Gastrocnemius medialis (tissue), 4 donors: ENCODE measurements at regions not wholly inside any gene's neighbourhood (a gene's known extent, or its start where the extent isn't known, plus 50 kb on each side); places are given as distances from the start of the nearest gene placed in this dataset.

ENCODE experiments used
- ATAC-seq, 2 donors: fragments of 150-250 bp; one replicate each; pipeline ENCODE4 v1.9.1; 2016
- DNase-seq, 2 donors: peaks; one replicate each; pipeline ENCODE4 v3.0.0-alpha.2; 2019
- H3K27ac ChIP-seq, 4 donors: fragments of 200-600 bp; sonication (generic); 1 replicate in 1 of 4; 2 replicates in 3 of 4; pipeline ENCODE4 v1.5.1; 2016 to 2018; ENCODE audit warnings: mild to moderate bottlenecking in 2 of 4, moderate library complexity in 1 of 4
- H3K27me3 ChIP-seq, 3 donors: fragments of 200-600 bp; sonication (generic) in 2 of 3; 1 replicate in 1 of 3; 2 replicates in 2 of 3; pipeline versions ENCODE4 v1.5.1 to v1.6.0; 2016 to 2019; ENCODE audit warnings: mild to moderate bottlenecking in 1 of 3, moderate library complexity in 1 of 3
- H3K36me3 ChIP-seq, 2 donors: fragments of 200-600 bp; sonication (generic) in 1 of 2; one replicate each; pipeline ENCODE4 v1.5.1; 2017 to 2018
- H3K4me1 ChIP-seq, 2 donors: fragments of 200-600 bp; sonication (generic) in 1 of 2; one replicate each; pipeline ENCODE4 v1.5.1; 2016 to 2017; ENCODE audit warnings: mild to moderate bottlenecking in 2 of 2
- H3K4me3 ChIP-seq, 4 donors: fragments of 200-600 bp; sonication (generic) in 3 of 4; 1 replicate in 1 of 4; 2 replicates in 3 of 4; pipeline ENCODE4 v1.5.1; 2016 to 2019; ENCODE audit warnings: mild to moderate bottlenecking in 2 of 4
- H3K9me3 ChIP-seq, 3 donors: fragments of 200-600 bp; sonication (generic) in 2 of 3; 1 replicate in 1 of 3; 2 replicates in 2 of 3; pipeline ENCODE4 v1.5.1; 2016 to 2019
- POLR2A ChIP-seq, 2 donors: fragments of 450-650 bp; IDR thresholded peaks; one replicate each; pipeline ENCODE4 v1.6.1; 2017; ENCODE audit warnings: antibody characterized with exemption in 2 of 2, mild to moderate bottlenecking in 2 of 2, moderate library complexity in 2 of 2
- in situ Hi-C, 4 donors: fragments of 200-750 bp; cut with MboI; loops; one replicate each; pipeline versions ENCODE4 v1.15.0 to v1.8.0; 2017; ENCODE audit warnings: low sequenced_read_pairs in 4 of 4
- intact Hi-C: fragments of 100-400 bp; cut with DNase I; formaldehyde crosslinking; loops from one replicate; pipeline ENCODE4 v1.15.1; 2023; ENCODE audit warnings: low total_unique reads
- TF ChIP-seq, protein P1 (sequence below), 5 experiments: fragments of 450-650 bp in 3 of 5; fragments of 200-600 bp in 2 of 5; sonication (generic) in 2 of 5; IDR thresholded peaks in 4 of 5; conservative IDR thresholded peaks in 1 of 5; 1 replicate in 4 of 5; 2 replicates in 1 of 5; pipeline ENCODE4 v1.5.1; 2016 to 2019; ENCODE audit warnings: antibody characterized with exemption in 5 of 5, mild to moderate bottlenecking in 3 of 5, moderate library complexity in 3 of 5

DNA sequence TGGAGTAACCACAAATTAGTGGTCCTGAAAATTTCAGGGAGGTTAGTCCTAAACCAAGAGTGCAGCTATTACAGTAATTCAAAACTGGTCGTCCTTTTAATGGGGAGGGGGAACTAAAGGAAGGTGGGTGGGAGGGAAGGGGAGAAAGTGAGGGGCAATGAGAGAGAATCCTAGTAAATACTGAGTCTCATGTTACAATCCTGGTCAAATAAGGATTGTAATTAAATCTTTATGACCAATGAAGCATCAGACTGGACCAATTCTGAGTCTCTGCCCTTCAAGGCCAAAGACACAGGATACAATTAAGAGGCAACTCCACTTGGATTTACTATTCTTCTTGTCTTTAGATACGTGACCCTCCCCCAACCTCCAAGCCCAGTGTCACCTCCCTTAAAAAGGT, 262.9 kb downstream of the BCL11A start:
- Histone ChIP-seq H3K27ac (no peak overlapping the region), H3K4me3 (no peak overlapping the region), H3K27me3 (peaks cover 0 to 7% (median 0%) of the 10 kb centered on the region in 3 donors), H3K36me3 (no peaks in the 10 kb centered on the region), H3K4me1 (peaks cover 0 to 5% of the 10 kb centered on the region in 2 donors), H3K9me3 (no peaks in the 10 kb centered on the region)
- intact Hi-C loops = no loop called here
- DNase-seq (no peak), ATAC-seq (no peak)
- in situ Hi-C loops = no loop called here
- TF ChIP-seq POLR2A (IDR thresholded peaks at IDR 0.05) = no peak
- TF ChIP-seq, protein P1, sequence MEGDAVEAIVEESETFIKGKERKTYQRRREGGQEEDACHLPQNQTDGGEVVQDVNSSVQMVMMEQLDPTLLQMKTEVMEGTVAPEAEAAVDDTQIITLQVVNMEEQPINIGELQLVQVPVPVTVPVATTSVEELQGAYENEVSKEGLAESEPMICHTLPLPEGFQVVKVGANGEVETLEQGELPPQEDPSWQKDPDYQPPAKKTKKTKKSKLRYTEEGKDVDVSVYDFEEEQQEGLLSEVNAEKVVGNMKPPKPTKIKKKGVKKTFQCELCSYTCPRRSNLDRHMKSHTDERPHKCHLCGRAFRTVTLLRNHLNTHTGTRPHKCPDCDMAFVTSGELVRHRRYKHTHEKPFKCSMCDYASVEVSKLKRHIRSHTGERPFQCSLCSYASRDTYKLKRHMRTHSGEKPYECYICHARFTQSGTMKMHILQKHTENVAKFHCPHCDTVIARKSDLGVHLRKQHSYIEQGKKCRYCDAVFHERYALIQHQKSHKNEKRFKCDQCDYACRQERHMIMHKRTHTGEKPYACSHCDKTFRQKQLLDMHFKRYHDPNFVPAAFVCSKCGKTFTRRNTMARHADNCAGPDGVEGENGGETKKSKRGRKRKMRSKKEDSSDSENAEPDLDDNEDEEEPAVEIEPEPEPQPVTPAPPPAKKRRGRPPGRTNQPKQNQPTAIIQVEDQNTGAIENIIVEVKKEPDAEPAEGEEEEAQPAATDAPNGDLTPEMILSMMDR (IDR thresholded peaks at IDR 0.05 in 4 of 5, conservative IDR thresholded peaks at IDR 0.05 in 1 of 5) = no peak

DNA sequence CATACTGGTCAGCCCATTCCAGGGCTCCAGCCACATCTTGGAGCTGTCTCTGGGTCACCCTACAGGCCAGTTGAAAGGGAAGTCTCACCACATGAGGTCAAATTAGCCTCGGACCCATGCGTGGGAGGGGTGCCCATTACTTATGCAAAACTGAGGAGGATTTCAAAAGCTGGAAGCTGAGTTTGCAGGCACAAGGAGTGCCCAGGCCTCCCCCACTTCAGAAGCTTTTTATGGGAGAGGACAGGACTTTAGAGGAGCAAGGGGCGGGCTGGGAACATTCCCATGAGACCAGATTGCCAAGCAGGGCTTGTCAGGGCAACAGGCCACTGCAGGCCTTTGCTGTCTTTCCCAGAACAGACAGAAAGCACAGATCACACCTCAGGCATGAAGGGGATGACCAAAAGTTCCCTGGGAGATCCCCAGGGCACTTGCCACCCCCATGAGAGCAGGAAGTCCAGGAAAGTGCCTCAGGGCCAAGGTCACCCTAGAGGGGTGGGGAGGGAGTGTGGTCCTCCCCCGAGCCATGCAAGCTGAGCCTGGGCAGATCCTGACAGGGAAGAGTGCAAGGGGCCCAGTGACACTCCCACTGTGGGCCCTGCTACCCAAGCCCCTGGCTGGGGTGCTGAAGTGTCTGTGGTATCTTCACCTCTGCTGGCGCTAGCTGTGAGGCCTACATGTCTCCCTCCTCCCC, 267.7 kb downstream of the BCL11A start:
- in situ Hi-C loops = no loop called here
- ATAC-seq (no peak), DNase-seq (no peak)
- Histone ChIP-seq H3K36me3 (no peaks in the 10 kb centered on the region), H3K4me3 (no peak overlapping the region), H3K27me3 (no peaks in the 10 kb centered on the region), H3K4me1 (peaks cover 0 to 5% of the 10 kb centered on the region in 2 donors), H3K9me3 (no peaks in the 10 kb centered on the region), H3K27ac (no peak overlapping the region)
- TF ChIP-seq, protein P1 (IDR thresholded peaks at IDR 0.05 in 4 of 5, conservative IDR thresholded peaks at IDR 0.05 in 1 of 5) = no peak
- TF ChIP-seq POLR2A (IDR thresholded peaks at IDR 0.05) = no peak
- intact Hi-C loops = no loop called here

DNA sequence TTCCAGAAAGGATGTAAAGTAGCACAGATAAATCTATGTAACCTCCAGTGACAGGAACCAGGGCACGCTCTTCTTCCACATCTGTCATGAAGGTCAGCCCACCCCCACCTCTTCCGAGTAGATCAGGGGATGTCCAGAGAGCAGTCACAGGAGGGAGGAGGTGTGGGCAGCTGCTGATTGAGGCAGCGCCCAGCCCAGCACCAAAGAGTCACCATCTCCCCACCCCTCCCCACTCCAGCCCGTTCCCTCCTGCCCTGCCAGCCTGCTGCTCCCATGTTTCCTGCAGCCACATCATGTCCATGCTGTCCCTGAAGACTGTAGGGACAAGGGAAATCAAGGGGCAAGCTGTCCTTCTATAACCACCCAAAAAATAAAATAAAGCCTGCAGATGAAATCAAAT, 269.8 kb downstream of the BCL11A start:
- Histone ChIP-seq H3K36me3 (no peaks in the 10 kb centered on the region), H3K27ac (no peak overlapping the region), H3K4me1 (no peaks in the 10 kb centered on the region), H3K9me3 (no peaks in the 10 kb centered on the region), H3K4me3 (no peak overlapping the region), H3K27me3 (no peaks in the 10 kb centered on the region)
- intact Hi-C loops (no loop called here), in situ Hi-C loops (no loop called here)
- no peak for TF ChIP-seq POLR2A (IDR thresholded peaks at IDR 0.05)
- DNase-seq (no peak), ATAC-seq (no peak)

DNA sequence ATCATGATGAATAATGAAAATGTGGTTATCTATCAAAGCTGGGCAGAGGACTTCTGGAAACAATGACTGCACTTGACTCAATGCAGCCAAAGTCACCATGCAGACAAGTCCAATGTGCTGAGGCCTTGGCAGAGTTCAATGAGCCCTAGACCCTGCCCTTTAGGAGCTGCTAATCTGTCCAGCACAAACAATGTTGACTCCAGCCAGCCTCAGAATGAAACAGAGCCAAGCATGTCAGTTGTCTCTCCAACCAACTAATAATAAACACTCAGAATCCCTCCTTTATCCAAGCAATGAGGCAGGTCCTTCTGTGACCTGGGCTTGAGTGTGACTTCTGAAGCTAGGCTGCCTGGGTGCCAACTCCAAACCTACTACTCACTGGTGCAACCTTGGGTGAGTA, 270.6 kb downstream of the BCL11A start:
- Histone ChIP-seq H3K27me3 (no peaks in the 10 kb centered on the region), H3K4me1 (no peaks in the 10 kb centered on the region), H3K27ac (no peak overlapping the region), H3K4me3 (no peak overlapping the region), H3K36me3 (no peaks in the 10 kb centered on the region), H3K9me3 (no peaks in the 10 kb centered on the region)
- no peak for DNase-seq
- TF ChIP-seq, protein P1 (IDR thresholded peaks at IDR 0.05 in 4 of 5, conservative IDR thresholded peaks at IDR 0.05 in 1 of 5) = no peak
- no peak for TF ChIP-seq POLR2A (IDR thresholded peaks at IDR 0.05)
- ATAC-seq = no peak
- intact Hi-C loops = no loop called here
- in situ Hi-C loops = no loop called here

DNA sequence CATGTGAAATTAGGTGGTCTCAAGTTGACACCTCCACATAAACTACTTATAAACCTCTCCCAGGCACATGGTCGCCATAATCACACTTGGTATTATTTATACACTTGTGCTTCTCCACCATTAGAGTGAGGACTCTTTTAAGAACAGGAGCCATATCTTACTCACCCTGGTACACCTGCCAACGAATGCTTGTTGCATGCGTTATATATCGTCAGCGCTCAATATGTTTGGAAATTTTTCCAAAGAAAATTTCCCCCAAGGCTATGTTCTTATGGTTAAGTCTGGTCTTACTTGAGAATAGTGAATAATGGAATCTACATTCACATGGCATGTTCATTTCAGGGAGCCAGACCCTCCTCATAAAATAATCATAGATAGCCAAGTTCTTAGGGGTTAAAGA, 271.7 kb downstream of the BCL11A start:
- no peak overlapping the region for H3K4me3 ChIP-seq

More for the DNA sequence above, 271.7 kb downstream of the BCL11A start:
- intact Hi-C loops = no loop called here
- in situ Hi-C loops = no loop called here
- ATAC-seq = no peak
- H3K27me3 ChIP-seq = no peaks in the 10 kb centered on the region
- no peaks in the 10 kb centered on the region for H3K36me3 ChIP-seq
- no peak overlapping the region for H3K27ac ChIP-seq
- H3K9me3 ChIP-seq = no peaks in the 10 kb centered on the region
- no peaks in the 10 kb centered on the region for H3K4me1 ChIP-seq
- TF ChIP-seq POLR2A (IDR thresholded peaks at IDR 0.05) = no peak
- TF ChIP-seq, protein P1 (IDR thresholded peaks at IDR 0.05 in 4 of 5, conservative IDR thresholded peaks at IDR 0.05 in 1 of 5) = no peak
- no peak for DNase-seq
